GM12878 (cell line): ENCODE measurements at regions not wholly inside any gene's neighbourhood (a gene's known extent, or its start where the extent isn't known, plus 50 kb on each side); places are given as distances from the start of the nearest gene placed in this dataset.

Experiments
- ATAC-seq: fragments of 200-7000 bp; cut with Tn5 transposase; 3 replicates; pipeline ENCODE4 v1.9.1; 2020; ENCODE audit warnings: mild to moderate bottlenecking, moderate library complexity
- BruUV-seq: library from RNA; stranded (reverse); fragments of 400-500 nt; replicated peaks from 2 replicates; lab custom pipeline; 2021; lab: Mats Ljungman, UMichigan
- CTCF ChIA-PET: fragments of 300-600 bp; sonication (Branson Sonifier 250); formaldehyde crosslinking; extraction: SDS; loops from one replicate; lab custom pipeline; 2021; ENCODE audit warnings: inconsistent platforms; lab: Yijun Ruan, JAX
- POLR2A ChIA-PET: fragments of 350-600 bp; formaldehyde crosslinking; extraction: SDS; loops from one replicate; lab custom pipeline; 2021; ENCODE audit warnings: inconsistent platforms; lab: Charles Lee
- RAD21 ChIA-PET: fragments of 300-600 bp; sonication (Branson Sonifier 250); formaldehyde crosslinking; loops from one replicate; lab custom pipeline; 2023; ENCODE audit warnings: antibody characterized with exemption; ENCODE audit not compliant: unreplicated experiment; lab: Charles Lee
- SMC1A ChIA-PET: fragments of 300-600 bp; sonication (Branson Sonifier 250); formaldehyde crosslinking; loops from one replicate; lab custom pipeline; 2023; ENCODE audit not compliant: unreplicated experiment, uncharacterized antibody; lab: Charles Lee
- DNase-seq: peaks from one replicate; pipeline ENCODE4 v3.0.0-alpha.2; 2011; ENCODE audit warnings: low read depth, low spot score
- FAIRE-seq: peaks from 3 replicates; lab custom pipeline; 2011; peaks lifted over from hg19 to GRCh38; lab: Jason Lieb, UNC
- H2AFZ ChIP-seq: 2 replicates; pipeline ENCODE4 v1.6.0; 2011; ENCODE audit warnings: low read depth, low read length, control low read depth; ENCODE audit not compliant: control insufficient read depth
- H3K27ac ChIP-seq: 2 replicates; pipeline ENCODE4 v1.5.1; 2011; ENCODE audit warnings: control low read depth; ENCODE audit not compliant: control insufficient read depth, insufficient read depth
- H3K27me3 ChIP-seq, 2 experiments: replicated peaks in 1 of 2; 2 replicates each; pipeline versions ENCODE4 v1.6.0 to v1.6.1; 2011; ENCODE audit warnings: low read length in 1 of 2; ENCODE audit not compliant: control insufficient read depth in 2 of 2, insufficient read depth in 2 of 2
- H3K36me3 ChIP-seq, 2 experiments: 2 replicates each; pipeline ENCODE4 v1.5.1; 2011; ENCODE audit warnings: low read length in 1 of 2; ENCODE audit not compliant: control insufficient read depth in 2 of 2, insufficient read depth in 2 of 2
- H3K4me1 ChIP-seq: 2 replicates; pipeline ENCODE4 v1.6.1; 2011; ENCODE audit warnings: mild to moderate bottlenecking, low read length, moderate library complexity, mixed read lengths; ENCODE audit not compliant: control insufficient read depth, insufficient read depth
- H3K4me2 ChIP-seq: 2 replicates; pipeline ENCODE4 v1.6.0; 2011; ENCODE audit warnings: control low read depth; ENCODE audit not compliant: control insufficient read depth, insufficient read depth
- H3K4me3 ChIP-seq: fragments of 200-600 bp; sonication (generic); 2 replicates; pipeline ENCODE4 v1.5.1; 2016
- H3K79me2 ChIP-seq: 2 replicates; pipeline ENCODE4 v1.6.0; 2011; ENCODE audit warnings: low read length; ENCODE audit not compliant: control insufficient read depth, insufficient read depth
- H3K9ac ChIP-seq: 2 replicates; pipeline ENCODE4 v1.8.0; 2011; ENCODE audit warnings: low read length, control low read depth, mixed read lengths; ENCODE audit not compliant: control insufficient read depth, insufficient read depth
- H3K9me3 ChIP-seq: replicated peaks from 3 replicates; pipeline ENCODE4 v1.5.1; 2011; ENCODE audit warnings: mild to moderate bottlenecking, low read length; ENCODE audit not compliant: control insufficient read depth, insufficient read depth
- H4K20me1 ChIP-seq: 2 replicates; pipeline ENCODE4 v1.6.0; 2011; ENCODE audit not compliant: control insufficient read depth, insufficient read depth
- BACH1 ChIP-seq: fragments of 450-650 bp; IDR thresholded peaks from 2 replicates; pipeline ENCODE4 v1.6.1; 2017; ENCODE audit warnings: mild to moderate bottlenecking, borderline replicate concordance
- BCL11A ChIP-seq: IDR thresholded peaks from 2 replicates; pipeline ENCODE4 v1.6.1; 2011; ENCODE audit warnings: low read depth, low read length
- CEBPZ ChIP-seq: fragments of 150-350 bp; IDR thresholded peaks from 2 replicates; pipeline ENCODE4 v1.6.1; 2016; ENCODE audit warnings: low read depth, low read length
- MYC ChIP-seq: IDR thresholded peaks from 2 replicates; pipeline ENCODE4 v1.6.1; 2011; ENCODE audit warnings: mild to moderate bottlenecking, low read length, moderate library complexity, inconsistent platforms; ENCODE audit not compliant: insufficient read depth, insufficient replicate concordance, insufficient read length, severe bottlenecking
- NR2F1 ChIP-seq: fragments of 450-650 bp; conservative IDR thresholded peaks from 2 replicates; pipeline ENCODE4 v1.6.1; 2017; ENCODE audit warnings: mild to moderate bottlenecking
- PBX3 ChIP-seq: IDR thresholded peaks from 2 replicates; pipeline ENCODE4 v1.6.1; 2011; ENCODE audit warnings: mild to moderate bottlenecking, low read depth, low read length, moderate library complexity; ENCODE audit not compliant: insufficient replicate concordance
- RAD51 ChIP-seq: fragments of 450-650 bp; IDR thresholded peaks from 2 replicates; pipeline ENCODE4 v1.6.1; 2016; ENCODE audit warnings: moderate library complexity, mild to moderate bottlenecking, inconsistent platforms
- REST ChIP-seq: IDR thresholded peaks from 2 replicates; pipeline ENCODE4 v1.6.1; 2012; ENCODE audit warnings: mild to moderate bottlenecking, low read depth, low read length
- SIX5 ChIP-seq: IDR thresholded peaks from 2 replicates; pipeline ENCODE4 v1.6.1; 2011; ENCODE audit warnings: mild to moderate bottlenecking, low read depth, low read length, moderate library complexity; ENCODE audit not compliant: severe bottlenecking
- SREBF1 ChIP-seq: IDR thresholded peaks from 2 replicates; pipeline ENCODE4 v1.6.1; 2012; ENCODE audit warnings: mild to moderate bottlenecking, low read length
- ZNF622 ChIP-seq: fragments of 450-650 bp; IDR thresholded peaks from 2 replicates; pipeline ENCODE4 v1.6.1; 2017; ENCODE audit warnings: mild to moderate bottlenecking, inconsistent platforms
- WGBS: methylation state at CpG from one replicate; pipeline ENCODE4 v1.1.6; 2016; ENCODE audit warnings: low lambda C conversion rate; ENCODE audit not compliant: insufficient replicate concordance, insufficient coverage; ENCODE audit errors: missing lambda C conversion rate; 5-methylcytosine and 5-hydroxymethylcytosine counted together
- in situ Hi-C: fragments of 300-500 bp; cut with MboI; formaldehyde crosslinking; loops from 9 replicates; pipeline ENCODE4 v1.14.3; 2018; ENCODE audit warnings: mixed read lengths
- intact Hi-C: fragments of 100-400 bp; cut with micrococcal nuclease; formaldehyde crosslinking; loops from one replicate; pipeline ENCODE4 v1.14.2; 2022; ENCODE audit not compliant: unreplicated experiment

- Histone ChIP-seq H3K36me3 (no peaks in the 10 kb centered on the region), H2AFZ (no peak overlapping the region), H3K4me1 (no peaks in the 10 kb centered on the region), H3K4me2 (no peak overlapping the region), H3K27me3 (no peaks in the 10 kb centered on the region), H3K9ac (no peak overlapping the region), H3K27ac (no peak overlapping the region), H4K20me1 (no peaks in the 10 kb centered on the region), H3K4me3 (no peak overlapping the region), H3K79me2 (no peaks in the 10 kb centered on the region), H3K9me3 (no peaks in the 10 kb centered on the region)
- in situ Hi-C loops (no loop called here), intact Hi-C loops (no loop called here)
- CTCF ChIA-PET: no interaction called here
- 0% methylated on average over 1 of the region's 1 CpG for WGBS
- RAD21 ChIA-PET: no interaction called here
- SMC1A ChIA-PET: no interaction called here
- no peak for FAIRE-seq
- DNase-seq: no peak
- TF ChIP-seq REST: no peak
- TF ChIP-seq RAD51: no peak
- TF ChIP-seq ZNF622: no peak
- TF ChIP-seq CEBPZ: no peak
- no peak for TF ChIP-seq MYC
- TF ChIP-seq BCL11A: no peak
- TF ChIP-seq PBX3: no peak
- TF ChIP-seq SREBF1: no peak
- no peak for TF ChIP-seq NR2F1
- no peak for TF ChIP-seq BACH1
- TF ChIP-seq SIX5: no peak
- POLR2A ChIA-PET: no interaction called here
- BruUV-seq: no TSS peak
- no peak for ATAC-seq
Measured at GRCh38 chr12:60195483-60195882, 599.7 kb downstream of the SLC16A7 start.
